Activated naive CD4-positive, alpha-beta T cell treated with anti-CD3 and anti-CD28 coated beads, Interleukin-2, amount 50 U/mL, for 16 hours (primary cell): ENCODE measurements at regions not wholly inside any gene's neighbourhood (a gene's known extent, or its start where the extent isn't known, plus 50 kb on each side); places are given as distances from the start of the nearest gene placed in this dataset.

Experiments
- DNase-seq: peaks from one replicate; pipeline ENCODE4 v3.0.0-alpha.2; 2020

GRCh38 chr16:82488460-82488859 lies 138.3 kb upstream of the CDH13 start:
- DNase-seq, result no peak

- no peak for DNase-seq
Measured at GRCh38 chr16:82481455-82481854, 145.3 kb upstream of the CDH13 start.

- no peak for DNase-seq
Measured at GRCh38 chr16:82476786-82477185, 150.0 kb upstream of the CDH13 start.

- DNase-seq, result no peak
Measured at GRCh38 chr16:82470620-82471152, 156.1 kb upstream of the CDH13 start.

GRCh38 chr16:82470016-82470415 lies 156.8 kb upstream of the CDH13 start:
- no peak for DNase-seq

- no peak for DNase-seq
Measured at GRCh38 chr16:82464187-82464586, 162.6 kb upstream of the CDH13 start.

GRCh38 chr16:82460766-82461165 lies 166.0 kb upstream of the CDH13 start:
- no peak for DNase-seq

- DNase-seq, result no peak
Measured at GRCh38 chr16:82459580-82460256, 167.1 kb upstream of the CDH13 start.

- no peak for DNase-seq
Measured at GRCh38 chr16:82456683-82457082, 170.1 kb upstream of the CDH13 start.

GRCh38 chr16:82454566-82454965 lies 172.2 kb upstream of the CDH13 start:
- DNase-seq, result no peak

GRCh38 chr16:82454152-82454551 lies 172.6 kb upstream of the CDH13 start:
- DNase-seq, result no peak

- no peak for DNase-seq
Measured at GRCh38 chr16:82452004-82452756, 174.6 kb upstream of the CDH13 start.

GRCh38 chr16:82451449-82451848 lies 175.3 kb upstream of the CDH13 start:
- no peak for DNase-seq

GRCh38 chr16:82440336-82440735 lies 186.4 kb upstream of the CDH13 start:
- DNase-seq, result no peak

GRCh38 chr16:82439678-82440293 lies 187.0 kb upstream of the CDH13 start:
- DNase-seq, result no peak

- DNase-seq, result no peak
Measured at GRCh38 chr16:82433042-82433441, 193.7 kb upstream of the CDH13 start.

GRCh38 chr16:82432261-82432660 lies 194.5 kb upstream of the CDH13 start:
- DNase-seq, result no peak

GRCh38 chr16:82425661-82426060 lies 201.1 kb upstream of the CDH13 start:
- no peak for DNase-seq

GRCh38 chr16:82421851-82422250 lies 204.9 kb upstream of the CDH13 start:
- no peak for DNase-seq

- DNase-seq, result no peak
Measured at GRCh38 chr16:82419332-82419731, 207.4 kb upstream of the CDH13 start.

GRCh38 chr16:82414476-82414875 lies 212.3 kb upstream of the CDH13 start:
- DNase-seq, result no peak

GRCh38 chr16:82412770-82413169 lies 214.0 kb upstream of the CDH13 start:
- no peak for DNase-seq

- DNase-seq, result no peak
Measured at GRCh38 chr16:82405736-82406135, 221.0 kb upstream of the CDH13 start.
